H1 (cell line): ENCODE measurements at regions not wholly inside any gene's neighbourhood (a gene's known extent, or its start where the extent isn't known, plus 50 kb on each side); places are given as distances from the start of the nearest gene placed in this dataset.
"Not testable (repeated sequence)": the region's sequence is repeated elsewhere in the genome, so short reads cannot be mapped to it uniquely, and the experiment has no call there.

Experiments
- SIN3A ChIP-seq, 2 experiments: IDR thresholded peaks in 1 of 2; conservative IDR thresholded peaks in 1 of 2; 2 replicates each; pipeline ENCODE4 v1.6.1; 2011 to 2012; ENCODE audit warnings: low read length in 2 of 2, improper control_type of control experiment in 1 of 2, low read depth in 1 of 2, mild to moderate bottlenecking in 1 of 2
- TAF1 ChIP-seq: IDR thresholded peaks from 2 replicates; pipeline ENCODE4 v1.6.1; 2011; ENCODE audit warnings: mild to moderate bottlenecking, low read depth, low read length
- TF ChIP-seq, protein P1 (sequence below): IDR thresholded peaks from 2 replicates; pipeline ENCODE4 v1.6.1; 2012; ENCODE audit warnings: inconsistent platforms

DNA sequence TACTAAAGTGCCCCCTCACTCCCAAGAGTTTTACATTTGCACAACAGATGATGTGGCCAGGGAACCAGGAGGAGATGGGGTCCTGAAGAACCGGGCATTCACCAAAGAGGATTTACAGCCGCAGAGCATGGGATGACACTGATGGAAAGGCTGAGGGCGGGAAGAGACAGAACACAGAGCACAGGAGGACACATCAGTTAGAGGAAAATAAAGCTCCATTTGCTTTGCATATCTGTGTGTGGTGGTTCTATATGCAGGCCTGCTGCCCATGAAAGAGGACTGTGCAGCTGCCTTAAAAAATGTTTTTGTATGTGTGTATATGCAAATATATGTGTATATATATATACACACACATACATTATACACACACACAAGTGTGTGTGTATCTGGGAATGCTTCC lies 320.8 kb upstream of the CHRNA7 start:
- TF ChIP-seq TAF1; SIN3A (conservative IDR thresholded peaks at IDR 0.05 in 1 of 2, IDR thresholded peaks at IDR 0.05 in 1 of 2; ENCODE audit: low read depth in 1 of 2, low read length in 2 of 2): not testable (repeated sequence)
- TF ChIP-seq, protein P1, sequence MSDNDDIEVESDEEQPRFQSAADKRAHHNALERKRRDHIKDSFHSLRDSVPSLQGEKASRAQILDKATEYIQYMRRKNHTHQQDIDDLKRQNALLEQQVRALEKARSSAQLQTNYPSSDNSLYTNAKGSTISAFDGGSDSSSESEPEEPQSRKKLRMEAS = not testable (repeated sequence)
